ENCODE measurements at regions not wholly inside any gene's neighbourhood (a gene's known extent, or its start where the extent isn't known, plus 50 kb on each side); places are given as distances from the start of the nearest gene placed in this dataset.

GRCh38 chr12:91785655-91786498 is 359.8 kb downstream of the BTG1 start:
- DNase-seq (no peak), ATAC-seq (no peak)
- Histone ChIP-seq H3K4me1 (no peaks in the 10 kb centered on the region), H3K36me3 (no peaks in the 10 kb centered on the region), H3K4me3 (no peak overlapping the region), H3K9me3 (no peaks in the 10 kb centered on the region), H3K27me3 (no peaks in the 10 kb centered on the region), H3K27ac (no peak overlapping the region)
- TF ChIP-seq CTCF (IDR thresholded peaks at IDR 0.05) (no peak), POLR2A (IDR thresholded peaks at IDR 0.05) (no peak)
- 67% methylated on average over 6 of the region's 6 CpGs for WGBS (ENCODE audit: insufficient coverage, low coverage, low lambda C conversion rate, missing lambda C conversion rate)
- intact Hi-C loops (cut with DNase I) = no loop called here

- WGBS (ENCODE audit: insufficient coverage, low coverage, low lambda C conversion rate, missing lambda C conversion rate) = 59% methylated on average over 2 of the region's 2 CpGs
- ATAC-seq (no peak), DNase-seq (no peak)
- Histone ChIP-seq H3K4me3 (no peak overlapping the region), H3K4me1 (no peaks in the 10 kb centered on the region), H3K27me3 (no peaks in the 10 kb centered on the region), H3K36me3 (no peaks in the 10 kb centered on the region), H3K27ac (no peak overlapping the region), H3K9me3 (no peaks in the 10 kb centered on the region)
- TF ChIP-seq CTCF (IDR thresholded peaks at IDR 0.05) = no peak
- no peak for TF ChIP-seq POLR2A (IDR thresholded peaks at IDR 0.05)
- intact Hi-C loops (cut with DNase I) = no loop called here
Measured at GRCh38 chr12:91781114-91781513, 364.5 kb downstream of the BTG1 start.

GRCh38 chr12:91778938-91779400 is 366.7 kb downstream of the BTG1 start:
- WGBS (ENCODE audit: insufficient coverage, low coverage, low lambda C conversion rate, missing lambda C conversion rate) = 52% methylated on average over 6 of the region's 6 CpGs
- DNase-seq = no peak
- TF ChIP-seq POLR2A (IDR thresholded peaks at IDR 0.05) = no peak
- no peak for TF ChIP-seq CTCF (IDR thresholded peaks at IDR 0.05)
- Histone ChIP-seq H3K4me1 (no peaks in the 10 kb centered on the region), H3K27me3 (no peaks in the 10 kb centered on the region), H3K36me3 (no peaks in the 10 kb centered on the region), H3K4me3 (no peak overlapping the region), H3K9me3 (no peaks in the 10 kb centered on the region), H3K27ac (no peak overlapping the region)
- peak; percentile 46 to 91 (median 57) for ATAC-seq
- intact Hi-C loops (cut with DNase I) = no loop called here

- intact Hi-C loops (cut with DNase I) = no loop called here
- no peak overlapping the region for H3K4me3 ChIP-seq
- TF ChIP-seq CTCF (IDR thresholded peaks at IDR 0.05) = no peak
- TF ChIP-seq POLR2A (IDR thresholded peaks at IDR 0.05) = no peak
- H3K9me3 ChIP-seq = no peaks in the 10 kb centered on the region
- H3K4me1 ChIP-seq = no peaks in the 10 kb centered on the region
- no peaks in the 10 kb centered on the region for H3K27me3 ChIP-seq
- no peaks in the 10 kb centered on the region for H3K36me3 ChIP-seq
- H3K27ac ChIP-seq = no peak overlapping the region
- 32% methylated on average over 3 of the region's 3 CpGs for WGBS (ENCODE audit: insufficient coverage, low coverage, low lambda C conversion rate, missing lambda C conversion rate)
- ATAC-seq (peak in 3 of 4 donors; percentile 33 to 58 (median 47)), DNase-seq (no peak)
Measured at GRCh38 chr12:91778091-91778832, 367.4 kb downstream of the BTG1 start.

Measured in right lobe of liver (tissue), 6 donors.